ENCODE measurements at regions not wholly inside any gene's neighbourhood (a gene's known extent, or its start where the extent isn't known, plus 50 kb on each side); places are given as distances from the start of the nearest gene placed in this dataset.
"Not testable (repeated sequence)": the region's sequence is repeated elsewhere in the genome, so short reads cannot be mapped to it uniquely, and the experiment has no call there.

DNA sequence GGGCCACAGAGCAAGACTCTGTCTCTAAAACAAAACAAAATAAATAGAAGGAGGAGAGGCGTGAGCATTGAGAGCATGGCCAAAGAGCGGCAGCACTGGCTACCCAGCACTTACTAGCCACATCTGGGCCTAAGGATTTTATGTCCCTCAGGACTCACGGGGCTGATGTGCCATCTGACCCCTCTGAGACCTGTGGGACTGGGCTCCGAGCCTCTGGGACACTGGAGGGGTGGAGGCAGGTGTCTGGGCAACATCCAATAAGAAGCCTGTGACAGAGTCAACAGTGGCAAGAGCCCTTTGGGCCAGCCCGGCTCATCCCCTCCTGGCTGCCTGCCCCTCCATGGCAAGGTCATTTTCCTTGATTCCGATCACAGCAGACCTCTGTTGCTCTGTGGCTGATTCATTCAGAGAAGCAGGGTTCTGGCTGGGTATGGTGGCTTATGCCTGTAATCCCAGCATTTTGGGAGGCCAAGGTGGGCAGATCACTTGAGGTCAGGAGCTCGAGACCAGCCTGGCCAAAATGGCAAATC, 60.7 kb downstream of the RRM2 start:
- DNase-seq, result no peak

DNA sequence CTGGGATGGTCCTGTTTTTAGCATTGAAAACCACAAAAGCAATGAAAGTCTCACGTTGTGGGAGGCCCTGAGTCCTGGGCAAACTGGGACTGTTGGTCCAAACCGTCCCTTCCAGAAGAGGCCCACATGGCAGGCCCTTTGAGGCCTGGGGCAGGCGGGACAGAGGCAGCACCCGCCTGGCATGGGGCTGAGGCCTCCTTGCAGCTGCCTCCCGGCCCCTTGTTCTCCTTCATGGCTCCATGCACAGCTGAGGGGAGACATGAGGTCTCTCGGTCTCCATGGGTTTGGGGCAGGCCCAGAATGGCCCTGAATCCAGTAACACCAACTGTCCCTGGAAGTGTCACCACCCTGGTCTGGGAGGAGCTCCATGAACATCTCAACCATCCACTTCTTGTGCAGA, 61.9 kb downstream of the RRM2 start:
- DNase-seq, result no peak

- no peak for DNase-seq
These were observed 62.5 kb downstream of the RRM2 start for GRCh38 chr2:10185046-10185445.

GRCh38 chr2:10185755-10186154, 63.2 kb downstream of the RRM2 start:
- DNase-seq, result no peak

DNA sequence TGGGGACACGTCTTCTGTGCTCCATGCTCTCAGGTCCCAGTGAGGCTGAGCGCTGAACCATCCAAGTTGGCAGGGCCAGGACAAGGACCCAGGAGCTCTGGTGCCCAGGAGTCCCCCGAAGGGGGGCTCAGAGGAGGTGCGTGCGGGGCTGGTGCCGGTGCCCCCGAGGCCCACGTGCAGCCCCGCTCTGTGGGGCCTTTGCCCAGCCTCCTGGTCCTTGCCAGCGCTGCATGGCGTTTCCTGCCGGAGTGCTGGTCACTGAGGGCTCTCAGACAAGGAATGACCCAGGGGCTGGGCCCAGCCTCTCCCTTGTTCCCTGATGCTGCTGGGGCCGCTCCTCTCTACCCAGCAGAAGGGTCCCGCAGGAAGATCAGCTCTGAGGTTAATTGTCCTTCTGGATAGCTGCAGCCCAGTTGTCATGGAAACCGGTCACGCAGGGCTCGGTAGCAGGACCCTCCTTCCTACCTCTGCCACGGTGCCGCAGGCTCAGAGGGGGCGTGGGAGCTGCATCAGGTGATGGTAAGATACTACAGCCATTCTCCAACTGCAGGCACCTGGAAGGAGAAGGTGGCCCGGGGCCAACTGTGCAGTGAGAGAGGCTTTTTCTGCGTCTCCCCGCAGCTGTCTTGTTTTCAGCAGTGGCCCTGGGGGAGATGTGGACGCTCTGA, 64.5 kb downstream of the RRM2 start:
- DNase-seq, result no peak

DNA sequence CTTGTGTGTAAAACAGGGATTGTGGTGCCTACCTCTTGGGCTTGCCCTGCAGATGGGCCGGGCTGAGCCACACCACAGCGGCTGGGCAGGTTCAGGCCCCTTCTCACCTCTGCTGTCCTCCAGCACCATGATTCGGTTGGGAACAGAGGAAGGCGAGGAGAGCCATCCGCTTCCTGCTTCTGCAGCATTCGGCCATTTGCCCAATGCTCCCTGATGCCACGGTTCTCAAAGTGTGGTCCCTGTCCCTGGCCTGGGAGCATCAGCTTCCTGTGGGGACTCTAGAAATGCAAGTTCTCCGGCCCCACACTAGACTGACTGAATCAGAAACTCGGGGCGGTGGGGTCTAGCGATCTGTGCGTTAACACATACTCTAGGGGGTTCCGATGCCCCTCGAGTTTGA, 65.1 kb downstream of the RRM2 start:
- DNase-seq, result no peak

DNA sequence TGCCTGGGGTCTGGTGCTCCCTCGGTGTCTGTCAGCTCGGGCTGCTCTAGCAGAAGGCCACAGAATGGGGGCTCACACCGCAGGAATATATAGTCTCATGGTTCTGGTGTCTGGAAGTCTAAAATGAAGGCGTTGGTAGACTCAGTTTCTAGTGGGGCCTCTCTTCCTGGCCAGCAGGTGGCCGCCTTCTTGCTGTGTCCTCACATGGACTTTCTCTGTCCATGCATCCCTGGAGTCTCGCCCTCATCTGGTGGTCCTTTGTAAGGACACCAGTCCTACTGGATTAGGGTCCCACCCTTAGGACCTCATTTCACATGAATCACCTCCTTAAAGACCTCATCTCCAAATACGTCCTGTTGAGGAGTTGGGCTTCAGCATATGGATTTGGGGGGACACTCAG, 65.7 kb downstream of the RRM2 start:
- DNase-seq, result no peak

DNA sequence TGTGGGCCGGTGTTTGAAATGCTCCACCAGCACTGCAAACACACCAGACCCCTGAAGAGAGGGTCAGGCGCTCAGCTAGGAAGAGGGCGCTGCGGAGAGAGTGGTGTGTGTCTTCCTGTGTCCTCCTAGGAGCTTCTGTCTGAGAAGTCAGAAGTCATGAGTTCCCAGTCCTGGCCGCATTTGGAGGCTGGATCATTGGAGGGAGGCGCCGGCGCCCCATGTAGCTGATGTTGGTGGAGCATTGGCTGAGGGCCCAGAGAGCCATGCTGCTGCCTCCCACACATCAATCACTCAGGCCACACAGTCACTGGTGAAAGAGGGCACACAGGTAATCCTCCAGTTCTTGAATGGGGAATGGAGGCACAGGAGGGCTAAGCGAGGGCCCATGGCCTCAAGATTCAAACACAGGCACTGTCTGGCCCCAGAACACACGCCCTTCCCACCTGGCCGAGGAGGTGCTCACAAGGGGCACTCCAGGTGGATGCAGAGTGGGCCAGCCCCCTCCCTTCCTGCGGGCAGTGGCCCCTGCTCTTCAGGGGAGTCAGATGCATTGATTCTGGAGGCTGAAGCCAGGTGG, 66.3 kb downstream of the RRM2 start:
- DNase-seq, result no peak

- no peak for DNase-seq
These were observed 67.7 kb downstream of the RRM2 start for GRCh38 chr2:10190255-10190654.

- DNase-seq, result no peak
These were observed 68.4 kb downstream of the RRM2 start for GRCh38 chr2:10190737-10191532.

- DNase-seq, result no peak
These were observed 69.0 kb downstream of the RRM2 start for GRCh38 chr2:10191554-10191953.

GRCh38 chr2:10192392-10193015, 70.0 kb downstream of the RRM2 start:
- no peak for DNase-seq

- no peak for DNase-seq
These were observed 70.8 kb downstream of the RRM2 start for GRCh38 chr2:10193276-10193795.

GRCh38 chr2:10193851-10194820, 71.6 kb downstream of the RRM2 start:
- DNase-seq, result no peak

DNA sequence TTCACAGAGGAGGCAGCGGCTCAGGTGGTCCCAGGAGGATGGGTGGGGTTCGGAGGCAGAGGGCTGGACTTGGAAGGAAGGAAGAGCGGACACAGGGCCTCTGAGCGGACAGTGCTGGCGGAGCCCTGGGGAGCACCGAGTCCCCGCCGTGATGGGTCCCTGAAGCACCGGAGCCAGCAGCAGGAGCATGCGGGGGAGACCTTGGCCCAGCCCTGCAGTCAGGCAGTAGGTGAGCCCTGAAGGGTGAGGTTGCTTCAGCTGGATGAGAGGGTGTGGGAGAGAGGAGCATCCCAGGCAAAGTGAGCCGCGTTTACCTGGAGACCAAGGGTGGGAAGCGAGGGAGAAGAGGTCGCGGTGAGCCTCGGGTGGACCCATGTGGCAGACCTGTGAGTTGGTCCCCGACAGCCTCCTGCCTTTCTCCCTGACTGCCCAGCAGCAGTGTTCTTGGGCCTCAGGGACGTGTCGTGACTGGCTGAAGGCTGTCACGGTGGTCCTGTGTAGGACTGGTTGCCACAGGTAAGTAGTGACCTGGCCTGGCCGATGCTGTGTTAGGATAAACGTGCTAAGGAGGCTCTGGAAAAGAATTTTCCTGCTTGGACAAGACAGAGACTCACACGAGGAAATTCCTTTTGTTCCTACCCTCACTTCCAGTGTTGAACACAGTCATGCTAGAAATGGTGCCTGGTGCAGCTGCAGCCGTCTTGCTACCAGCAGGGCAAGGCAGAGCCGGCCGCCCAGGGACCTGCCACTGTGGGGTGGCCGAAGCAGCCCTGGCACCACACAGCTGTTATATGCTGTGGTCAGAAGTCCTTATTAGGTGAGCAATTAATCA, 73.0 kb downstream of the RRM2 start:
- no peak for DNase-seq

- DNase-seq, result no peak
These were observed 73.8 kb downstream of the RRM2 start for GRCh38 chr2:10196110-10196892.

GRCh38 chr2:10196948-10197696, 74.6 kb downstream of the RRM2 start:
- no peak for DNase-seq

DNA sequence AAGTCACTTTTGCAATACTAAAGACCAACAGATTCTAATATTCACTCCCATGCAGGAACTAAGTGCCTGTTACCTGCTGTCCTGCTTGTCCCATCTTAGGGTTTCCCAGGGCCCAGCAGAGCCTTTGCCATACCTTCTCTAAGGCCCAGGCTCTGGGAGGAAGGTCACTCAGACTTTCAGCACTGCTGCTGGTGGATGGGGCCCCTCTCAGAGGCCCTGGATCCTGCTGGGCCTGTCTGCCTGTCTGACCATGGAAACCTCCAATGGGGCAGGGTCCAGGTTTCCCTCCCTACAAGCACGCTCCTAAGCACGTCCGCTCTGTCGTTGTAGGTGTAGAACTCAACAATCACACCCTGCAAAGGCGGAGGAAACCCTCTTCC, 75.1 kb downstream of the RRM2 start:
- no peak for DNase-seq

DNA sequence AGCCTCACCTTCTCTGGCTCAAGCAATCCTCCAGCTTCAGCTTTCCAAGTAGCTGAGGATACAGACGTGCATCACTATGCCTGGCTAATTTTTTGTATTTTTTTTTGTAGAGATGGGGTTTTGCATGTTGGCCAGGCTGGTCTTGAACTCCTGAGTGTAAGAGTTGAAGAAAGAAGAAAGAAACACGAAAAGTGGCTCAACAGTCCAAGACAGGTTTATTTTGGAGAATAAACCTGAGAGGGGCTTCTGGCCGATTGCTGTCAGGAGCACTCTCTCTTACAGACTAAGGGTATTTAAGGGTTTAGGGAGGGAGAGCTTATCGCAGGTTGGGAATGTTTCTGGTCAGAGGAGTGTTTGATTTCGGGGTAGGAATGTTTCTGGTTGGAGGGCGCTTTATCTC, 75.9 kb downstream of the RRM2 start:
- not testable (repeated sequence) for DNase-seq
